HG03108 (cell line): ENCODE measurements at regions not wholly inside any gene's neighbourhood (a gene's known extent, or its start where the extent isn't known, plus 50 kb on each side); places are given as distances from the start of the nearest gene placed in this dataset.

Experiments used
- ATAC-seq: cut with Tn5 transposase; IDR thresholded peaks from one replicate; pipeline ENCODE4 v1.9.1; 2021; ENCODE audit warnings: moderate library complexity; ENCODE audit not compliant: unreplicated experiment

DNA sequence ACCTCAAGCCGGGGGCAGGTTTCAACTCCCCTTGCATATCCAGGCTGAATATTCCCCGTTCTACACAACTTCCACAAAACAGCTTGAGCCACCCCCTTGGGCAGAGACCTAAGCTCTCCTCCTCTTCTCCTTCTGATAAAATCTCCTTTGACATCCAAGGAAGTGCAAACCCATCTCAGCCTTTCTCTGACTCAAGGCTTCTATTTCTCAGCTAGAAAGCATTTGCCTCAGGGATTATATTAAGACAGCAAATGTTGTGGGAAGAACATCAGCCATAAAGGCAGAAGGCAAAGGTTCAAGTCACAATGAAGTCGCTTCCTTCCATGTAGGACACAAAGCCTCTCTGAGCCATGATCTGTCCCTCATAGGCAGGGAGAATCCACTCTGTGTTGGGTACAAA is 386.6 kb upstream of the ARID1B start:
- no peak for ATAC-seq

DNA sequence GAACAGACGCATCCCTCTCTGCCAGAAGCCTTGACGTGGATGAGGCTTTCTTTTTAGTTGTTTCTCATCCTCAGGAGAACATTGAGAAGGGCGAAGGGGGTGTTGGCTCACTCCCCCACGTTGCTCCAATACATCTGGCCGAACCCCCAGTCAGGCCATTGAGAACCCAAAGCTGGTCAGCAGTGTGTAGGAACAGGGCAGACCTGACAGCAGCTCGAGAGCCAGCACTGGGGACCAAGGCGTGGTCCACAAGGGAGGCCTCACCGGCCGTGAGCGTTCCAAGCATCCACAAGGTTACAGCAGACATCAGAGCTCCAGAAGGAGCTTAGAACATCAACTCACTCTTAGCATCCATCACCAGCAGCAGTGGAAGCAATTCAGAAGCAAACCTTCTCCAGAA is 387.9 kb upstream of the ARID1B start:
- no peak for ATAC-seq

DNA sequence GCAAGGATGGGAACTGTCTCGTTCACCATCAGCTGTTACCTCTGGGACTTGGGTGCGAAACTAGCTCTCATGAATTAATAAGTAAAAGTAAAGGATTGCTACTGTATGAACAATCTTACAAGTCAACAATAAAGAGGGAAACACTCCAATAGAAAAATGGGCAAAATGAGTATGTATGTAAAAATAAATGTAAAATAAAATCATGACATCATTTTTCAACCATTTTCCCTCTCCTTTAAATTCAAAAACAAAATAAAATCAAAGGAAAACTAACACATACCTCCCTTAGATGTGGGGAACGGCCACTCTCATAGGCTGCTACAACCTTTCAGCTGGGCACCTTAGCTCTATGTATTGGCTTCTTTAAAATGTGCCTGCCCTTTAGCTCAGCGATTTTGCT is 389.7 kb upstream of the ARID1B start:
- ATAC-seq: no peak

DNA sequence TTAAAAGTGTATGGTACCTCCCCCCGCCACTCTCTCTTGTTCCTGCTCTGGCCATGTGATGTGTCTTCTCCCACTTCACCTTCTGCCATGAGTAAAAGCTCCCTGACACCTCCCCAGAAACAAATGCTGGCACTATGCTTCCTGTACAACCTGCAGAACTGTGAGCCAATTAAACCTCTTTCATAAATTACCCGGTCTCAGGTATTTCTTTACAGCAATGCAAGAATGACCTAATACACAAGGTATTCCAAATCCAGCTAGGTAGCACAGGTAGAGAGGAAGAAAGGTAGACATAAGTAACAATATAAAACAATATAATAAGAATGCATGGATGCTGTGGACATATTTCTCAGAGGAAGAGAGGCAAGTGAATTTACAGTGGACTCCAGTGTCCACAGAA is 394.1 kb upstream of the ARID1B start:
- no peak for ATAC-seq

GRCh38 chr6:156379392-156380289 is 397.5 kb upstream of the ARID1B start:
- ATAC-seq: no peak

GRCh38 chr6:156378853-156379252 is 398.3 kb upstream of the ARID1B start:
- ATAC-seq: no peak

- ATAC-seq: no peak
Measured at GRCh38 chr6:156376091-156376490, 401.1 kb upstream of the ARID1B start.

GRCh38 chr6:156359912-156360311 is 417.3 kb upstream of the ARID1B start:
- no peak for ATAC-seq

- ATAC-seq: no peak
Measured at GRCh38 chr6:156352861-156353260, 424.3 kb upstream of the ARID1B start.

DNA sequence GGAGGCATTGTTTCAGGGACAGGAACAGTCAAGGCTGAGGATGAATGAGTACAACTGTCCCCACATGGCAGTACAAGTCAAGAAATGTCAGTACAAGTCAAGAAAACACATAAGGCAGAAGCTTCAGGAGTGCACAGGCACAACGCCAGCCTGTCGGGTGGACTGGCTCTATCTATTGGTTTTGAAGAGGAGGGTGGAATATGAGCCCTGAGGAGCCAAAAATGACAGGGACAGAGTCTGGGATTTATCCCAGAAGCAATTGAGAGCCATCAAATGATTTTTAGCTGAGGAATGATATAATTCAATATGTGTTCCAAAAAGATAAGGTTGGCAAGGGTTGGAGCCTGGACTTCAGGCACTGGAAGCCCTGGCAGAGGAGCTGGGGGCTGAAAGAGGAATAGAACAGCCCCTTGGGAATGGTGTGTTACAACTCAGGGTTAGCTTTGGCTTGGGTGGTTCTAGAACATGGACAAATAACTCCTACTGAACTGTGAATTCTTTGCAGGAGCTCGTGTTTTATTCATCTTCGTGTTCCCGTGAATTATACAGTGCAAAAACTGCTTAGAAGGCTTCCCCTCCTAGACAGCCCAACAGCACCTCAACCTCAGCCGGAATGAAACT is 425.7 kb upstream of the ARID1B start:
- no peak for ATAC-seq

DNA sequence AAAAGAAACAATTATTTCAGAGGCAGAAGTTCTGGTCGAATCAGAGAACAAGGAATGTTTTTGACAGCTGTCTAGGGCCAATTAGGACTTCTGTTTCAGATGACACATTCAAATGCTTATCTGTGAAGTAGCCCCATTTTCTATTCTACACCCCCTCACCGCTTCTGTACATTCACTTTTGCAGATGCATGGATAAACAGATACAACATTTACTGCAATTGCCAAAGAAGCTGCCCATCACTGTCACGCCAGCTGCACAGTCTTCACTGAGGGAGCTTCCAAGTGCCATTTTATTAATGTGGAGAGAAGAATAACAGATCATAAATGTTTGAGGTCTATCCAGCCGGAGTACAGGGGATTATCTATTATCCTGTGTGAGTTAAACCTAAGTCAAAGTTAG is 426.8 kb upstream of the ARID1B start:
- no peak for ATAC-seq

- ATAC-seq: no peak
Measured at GRCh38 chr6:156348849-156349248, 428.3 kb upstream of the ARID1B start.

DNA sequence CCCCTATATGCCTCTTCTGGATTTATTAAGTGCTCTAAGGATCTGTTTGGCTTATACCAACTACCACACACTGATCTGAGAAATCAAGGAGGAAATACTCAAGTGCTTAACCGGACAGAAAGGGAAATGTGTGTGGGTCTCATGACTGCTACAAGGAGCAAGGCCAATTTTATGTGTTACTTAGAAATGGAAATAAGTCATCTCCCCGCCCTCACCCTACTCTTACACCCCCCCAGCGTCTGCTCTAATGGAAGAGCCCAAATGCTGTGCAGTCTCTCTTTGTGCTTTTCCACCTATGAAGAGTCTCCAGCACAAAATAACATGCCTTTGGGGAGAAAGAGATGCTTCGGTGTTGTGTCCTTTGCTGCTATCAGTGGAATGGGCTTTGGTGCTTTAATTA is 428.8 kb upstream of the ARID1B start:
- no peak for ATAC-seq

DNA sequence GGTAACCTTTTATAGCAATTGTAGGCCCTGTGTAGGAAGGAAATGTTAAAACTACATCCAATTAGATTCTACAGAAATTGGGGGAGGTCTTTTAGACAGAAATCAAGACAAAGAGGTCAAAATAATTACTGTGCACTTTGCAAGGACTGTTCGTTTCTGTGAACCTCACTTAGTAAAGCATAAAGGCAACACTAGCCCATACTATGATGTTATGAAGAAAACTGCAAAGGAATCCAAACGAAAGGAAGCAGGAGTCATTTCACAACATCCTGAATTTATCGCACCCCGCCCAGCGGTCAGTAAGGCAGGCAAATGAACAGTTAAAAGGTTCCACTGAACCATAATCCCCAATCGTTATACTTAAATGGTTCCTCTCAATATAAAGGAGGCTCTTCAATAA is 429.5 kb upstream of the ARID1B start:
- ATAC-seq: no peak

GRCh38 chr6:156347246-156347645 is 429.9 kb upstream of the ARID1B start:
- ATAC-seq: no peak

GRCh38 chr6:156345700-156346099 is 431.5 kb upstream of the ARID1B start:
- no peak for ATAC-seq

DNA sequence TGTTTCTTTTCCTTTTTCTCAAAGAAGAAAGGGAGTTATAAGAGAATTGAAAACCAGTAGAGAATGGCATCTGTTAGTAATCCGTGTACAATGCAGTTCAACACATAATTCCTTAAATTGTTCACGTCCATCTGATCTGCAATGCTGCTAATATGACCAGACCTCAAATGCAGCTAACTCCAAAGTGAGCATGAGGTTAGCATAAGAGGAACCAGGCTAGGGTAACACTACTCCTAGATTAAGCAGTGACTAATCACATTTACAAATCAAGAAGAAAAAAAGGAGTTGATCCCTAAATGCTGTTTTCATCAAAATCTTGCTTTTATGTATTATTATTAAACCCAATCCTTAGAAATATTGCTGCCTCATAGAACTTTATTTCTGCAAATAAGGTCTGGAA is 432.7 kb upstream of the ARID1B start:
- no peak for ATAC-seq

DNA sequence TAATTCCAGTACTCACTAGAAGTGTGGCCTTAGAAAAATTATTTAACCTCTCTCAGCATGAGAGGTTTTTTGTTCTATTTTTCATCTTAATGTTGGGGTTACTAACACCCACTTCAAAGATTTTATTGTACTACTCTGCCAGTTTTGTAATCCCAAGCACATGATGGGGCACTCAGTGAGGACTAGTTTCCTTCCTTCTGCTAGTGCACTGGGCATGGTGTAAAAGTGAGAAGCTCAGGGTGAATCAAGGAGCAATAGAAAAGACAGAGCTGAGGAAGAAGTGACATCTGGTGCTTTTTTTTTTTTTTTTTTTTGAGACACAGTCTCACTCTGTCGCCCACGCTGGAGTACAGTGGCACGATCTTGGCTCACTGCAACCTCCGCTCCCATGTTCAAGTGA is 439.4 kb upstream of the ARID1B start:
- no peak for ATAC-seq

DNA sequence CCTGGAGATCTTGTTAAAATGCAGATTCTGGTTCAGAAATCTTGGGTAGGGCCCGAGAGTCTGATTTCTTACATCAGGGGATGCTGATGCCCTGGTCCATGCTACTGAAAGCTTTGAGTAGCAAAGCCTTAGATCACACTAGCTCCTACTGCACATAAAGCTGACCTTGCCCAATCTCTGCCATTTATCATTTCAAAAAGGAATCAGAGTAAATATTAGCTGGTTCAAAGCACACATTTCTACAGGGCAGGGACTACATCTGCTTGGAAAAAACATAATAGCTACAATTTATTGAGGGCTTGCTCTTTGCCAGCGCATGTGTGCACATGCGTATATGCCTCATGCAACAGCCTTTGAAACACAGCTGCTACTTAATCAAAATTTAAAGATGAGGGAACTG is 440.4 kb upstream of the ARID1B start:
- no peak for ATAC-seq

DNA sequence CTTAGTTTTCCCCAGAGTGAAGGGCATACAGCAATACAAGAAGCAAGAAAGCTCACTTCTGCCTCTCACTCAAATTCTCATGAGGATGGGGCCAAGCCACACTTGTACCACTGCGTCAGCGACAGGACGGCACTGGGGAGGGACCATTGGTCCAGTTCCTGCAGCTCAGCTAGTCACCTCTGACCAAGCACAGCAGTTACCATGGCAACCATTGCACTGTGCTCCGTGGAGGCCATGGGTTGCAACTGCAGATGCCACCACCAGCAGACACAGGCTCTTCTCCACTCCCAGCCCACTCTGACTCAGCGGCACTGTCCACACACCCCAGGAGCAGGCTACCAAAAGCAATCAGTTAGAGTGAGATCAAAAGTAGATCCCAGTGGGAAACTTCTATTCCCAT is 441.1 kb upstream of the ARID1B start:
- ATAC-seq: no peak

DNA sequence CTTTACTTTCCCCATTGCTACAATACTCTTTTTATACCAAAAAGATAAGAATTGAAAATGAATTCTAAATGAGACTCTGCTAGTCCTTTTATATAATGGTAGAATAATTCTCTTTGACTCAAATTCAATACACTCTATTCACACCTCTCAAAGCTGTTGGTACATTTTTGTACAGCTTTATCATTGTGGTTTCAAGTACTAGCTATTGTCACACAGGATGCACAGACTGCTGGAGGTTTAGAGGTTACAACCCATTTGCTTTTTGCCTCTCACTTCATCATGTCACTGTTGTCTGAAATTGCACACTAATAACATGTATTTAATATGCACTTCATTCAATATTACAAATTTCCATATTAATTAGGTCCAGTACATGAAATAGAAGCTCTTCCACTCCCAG is 442.2 kb upstream of the ARID1B start:
- ATAC-seq: no peak

DNA sequence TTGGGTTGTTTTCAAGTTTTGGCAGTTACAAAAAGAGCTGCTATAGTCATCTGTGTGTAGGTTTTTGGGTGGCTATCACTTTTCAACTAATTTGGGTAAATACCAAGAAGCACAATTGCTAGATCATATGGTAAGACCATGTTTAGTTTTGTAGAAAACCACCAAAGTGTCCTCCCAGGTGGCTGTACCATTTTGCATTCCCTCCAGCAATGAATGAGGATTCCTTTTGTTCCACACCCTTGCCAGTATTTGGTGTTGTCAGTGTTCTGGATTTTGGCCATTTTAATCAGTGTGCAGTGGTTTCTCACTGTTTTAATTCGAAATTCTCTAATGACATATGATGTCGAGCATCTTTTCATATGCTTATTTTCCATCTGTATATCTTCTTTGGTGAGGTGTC is 457.5 kb upstream of the ARID1B start:
- ATAC-seq: no peak
